H9 (cell line): ENCODE measurements at regions not wholly inside any gene's neighbourhood (a gene's known extent, or its start where the extent isn't known, plus 50 kb on each side); places are given as distances from the start of the nearest gene placed in this dataset.

Experiments
- DNase-seq: peaks from one replicate; pipeline ENCODE4 v3.0.0-alpha.2; 2017
- H2AFZ ChIP-seq: one replicate; pipeline ENCODE4 v1.6.1; 2013; ENCODE audit warnings: mild to moderate bottlenecking, low read length, control low read depth, moderate library complexity
- H2AK5ac ChIP-seq: 2 replicates; pipeline ENCODE4 v1.6.1; 2013; ENCODE audit warnings: low read length, control low read depth, mixed read lengths; ENCODE audit not compliant: insufficient read length
- H2BK120ac ChIP-seq: one replicate; pipeline ENCODE4 v1.6.1; 2013; ENCODE audit warnings: low read depth, mild to moderate bottlenecking, low read length, control low read depth, inconsistent platforms; ENCODE audit not compliant: poor library complexity, severe bottlenecking
- H2BK12ac ChIP-seq: 2 replicates; pipeline ENCODE4 v1.6.1; 2013; ENCODE audit warnings: low read length, control low read depth, mixed read lengths, low read depth; ENCODE audit not compliant: insufficient read length
- H2BK15ac ChIP-seq: 2 replicates; pipeline ENCODE4 v1.6.1; 2013; ENCODE audit warnings: low read depth, low read length, control low read depth
- H2BK20ac ChIP-seq: one replicate; pipeline ENCODE4 v1.6.1; 2013; ENCODE audit warnings: low read depth, mild to moderate bottlenecking, low read length, control low read depth, inconsistent platforms; ENCODE audit not compliant: poor library complexity, severe bottlenecking
- H2BK5ac ChIP-seq: 2 replicates; pipeline ENCODE4 v1.6.1; 2013; ENCODE audit warnings: low read length, control low read depth, mixed read lengths; ENCODE audit not compliant: insufficient read length
- H3K14ac ChIP-seq: 2 replicates; pipeline ENCODE4 v1.6.1; 2013; ENCODE audit warnings: low read length, control low read depth; ENCODE audit not compliant: insufficient read depth
- H3K18ac ChIP-seq: 2 replicates; pipeline ENCODE4 v1.6.1; 2013; ENCODE audit warnings: low read depth, mild to moderate bottlenecking, mixed read lengths, low read length, control low read depth; ENCODE audit not compliant: insufficient read length
- H3K23ac ChIP-seq: 2 replicates; pipeline ENCODE4 v1.6.1; 2013; ENCODE audit warnings: low read length, control low read depth, mixed read lengths, low read depth; ENCODE audit not compliant: insufficient read length
- H3K23me2 ChIP-seq: 2 replicates; pipeline ENCODE4 v1.6.1; 2013; ENCODE audit warnings: low read depth, mild to moderate bottlenecking, mixed read lengths, low read length, control low read depth; ENCODE audit not compliant: insufficient read length, poor library complexity, severe bottlenecking
- H3K27ac ChIP-seq: 2 replicates; pipeline ENCODE4 v1.5.1; 2013; ENCODE audit warnings: low read length, control low read depth, mixed read lengths, low read depth; ENCODE audit not compliant: insufficient read length
- H3K27me3 ChIP-seq: 2 replicates; pipeline ENCODE4 v1.6.1; 2013; ENCODE audit warnings: low read length, control low read depth, inconsistent platforms; ENCODE audit not compliant: insufficient read depth
- H3K4ac ChIP-seq: 2 replicates; pipeline ENCODE4 v1.6.1; 2013; ENCODE audit warnings: low read depth, mild to moderate bottlenecking, control low read depth, inconsistent platforms, low read length, moderate library complexity
- H3K4me1 ChIP-seq: 2 replicates; pipeline ENCODE4 v1.6.1; 2013; ENCODE audit warnings: low read length, control low read depth, inconsistent platforms; ENCODE audit not compliant: insufficient read depth
- H3K4me2 ChIP-seq: 2 replicates; pipeline ENCODE4 v1.6.1; 2013; ENCODE audit warnings: low read length, control low read depth, mixed read lengths; ENCODE audit not compliant: insufficient read length, insufficient read depth
- H3K56ac ChIP-seq: 2 replicates; pipeline ENCODE4 v1.6.1; 2013; ENCODE audit warnings: low read depth, mild to moderate bottlenecking, mixed read lengths, low read length, control low read depth; ENCODE audit not compliant: insufficient read length
- H3K79me1 ChIP-seq: 2 replicates; pipeline ENCODE4 v1.6.1; 2013; ENCODE audit warnings: low read depth, mild to moderate bottlenecking, moderate library complexity, low read length, control low read depth, inconsistent platforms; ENCODE audit not compliant: insufficient read depth, poor library complexity, severe bottlenecking
- H3K79me2 ChIP-seq: 2 replicates; pipeline ENCODE4 v1.6.1; 2013; ENCODE audit warnings: low read length, control low read depth, inconsistent platforms; ENCODE audit not compliant: insufficient read depth
- H3K9ac ChIP-seq: 2 replicates; pipeline ENCODE4 v1.6.1; 2013; ENCODE audit warnings: low read length, control low read depth, mixed read lengths; ENCODE audit not compliant: insufficient read length; ENCODE audit errors: extremely low read depth
- H3K9me3 ChIP-seq: one replicate; pipeline ENCODE4 v1.6.1; 2013; ENCODE audit warnings: low read depth, low read length, inconsistent platforms; ENCODE audit not compliant: control insufficient read depth
- H3T11ph ChIP-seq: one replicate; pipeline ENCODE4 v1.6.1; 2013; ENCODE audit warnings: mild to moderate bottlenecking, low read length, control low read depth, inconsistent platforms
- H4K20me1 ChIP-seq: one replicate; pipeline ENCODE4 v1.6.1; 2013; ENCODE audit not compliant: control insufficient read depth, insufficient read length, insufficient read depth
- H4K5ac ChIP-seq: 2 replicates; pipeline ENCODE4 v1.6.1; 2013; ENCODE audit warnings: low read depth, mild to moderate bottlenecking, mixed read lengths, low read length, control low read depth; ENCODE audit not compliant: insufficient read length
- H4K8ac ChIP-seq: replicated peaks from 2 replicates; pipeline ENCODE4 v1.6.1; 2013; ENCODE audit warnings: low read length, control low read depth, mixed read lengths, low read depth; ENCODE audit not compliant: insufficient read length
- H4K91ac ChIP-seq: 2 replicates; pipeline ENCODE4 v1.6.1; 2013; ENCODE audit warnings: low read depth, mild to moderate bottlenecking, moderate library complexity, mixed read lengths, low read length, control low read depth; ENCODE audit not compliant: insufficient read length
- H3K27ac Mint-ChIP-seq, 3 experiments: 2 replicates in 2 of 3; 3 replicates in 1 of 3; pipeline ENCODE4 v1.8.0; 2020 to 2021; ENCODE audit warnings: mixed read lengths in 3 of 3, mild to moderate bottlenecking in 1 of 3, moderate library complexity in 1 of 3
- H3K27me3 Mint-ChIP-seq: 2 replicates; pipeline ENCODE4 v1.8.0; 2021; ENCODE audit warnings: low read depth, mild to moderate bottlenecking, moderate library complexity, mixed read lengths
- H3K36me3 Mint-ChIP-seq, 3 experiments: 2 replicates in 2 of 3; 3 replicates in 1 of 3; pipeline ENCODE4 v1.8.0; 2020 to 2021; ENCODE audit warnings: low read depth in 3 of 3, mixed read lengths in 3 of 3; ENCODE audit not compliant: insufficient read depth in 1 of 3
- H3K4me1 Mint-ChIP-seq, 2 experiments: 2 replicates each; pipeline ENCODE4 v1.8.0; 2020; ENCODE audit warnings: mixed read lengths in 2 of 2
- H3K4me3 Mint-ChIP-seq, 2 experiments: 2 replicates in 1 of 2; 3 replicates in 1 of 2; pipeline ENCODE4 v1.8.0; 2020 to 2021; ENCODE audit warnings: mild to moderate bottlenecking in 2 of 2, mixed read lengths in 2 of 2, moderate library complexity in 1 of 2
- H3K9me3 Mint-ChIP-seq, 2 experiments: 2 replicates in 1 of 2; 3 replicates in 1 of 2; pipeline ENCODE4 v1.8.0; 2020; ENCODE audit warnings: mild to moderate bottlenecking in 2 of 2, mixed read lengths in 2 of 2, moderate library complexity in 1 of 2
- WGBS: extraction: QIAGEN DNeasy Blood & Tissue Kit; methylation state at CpG from one replicate; pipeline ENCODE4 v1.1.7; 2013; ENCODE audit warnings: missing lambda C conversion rate, low lambda C conversion rate, mixed read lengths; ENCODE audit not compliant: insufficient read length; ENCODE audit errors: extremely low coverage; 5-methylcytosine and 5-hydroxymethylcytosine counted together
- TF ChIP-seq, protein P1 (sequence below): fragments of 200-600 bp; sonication (generic); conservative IDR thresholded peaks from 3 replicates; pipeline ENCODE4 v1.8.0; 2021; ENCODE audit warnings: antibody characterized with exemption, mild to moderate bottlenecking

DNA sequence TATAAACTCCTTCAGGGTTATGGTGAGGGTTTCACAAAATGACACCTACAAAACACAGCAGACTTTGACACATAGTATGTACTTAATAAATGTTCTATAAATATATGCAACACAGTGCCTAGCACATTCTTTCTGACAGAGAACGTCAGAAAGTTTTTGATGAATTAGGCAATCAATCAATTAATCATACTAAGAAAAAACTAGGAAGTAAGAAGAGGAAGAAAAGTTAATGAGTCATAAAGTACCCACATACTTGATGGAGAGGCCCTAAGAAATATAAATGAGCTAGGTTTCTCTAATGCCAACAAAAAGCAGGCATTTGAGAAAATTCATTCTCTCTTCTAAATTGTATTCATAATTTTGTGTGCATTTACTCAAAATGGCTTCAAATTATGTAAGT, 192.7 kb upstream of the VWC2 start:
- H3K27ac Mint-ChIP-seq, result no peak overlapping the region
- Histone ChIP-seq H4K91ac (no peak overlapping the region), H3K27ac (no peak overlapping the region), H4K5ac (no peak overlapping the region), H3K9ac (no peak overlapping the region), H2BK5ac (no peak overlapping the region), H3K9me3 (no peaks in the 10 kb centered on the region), H2AFZ (no peak overlapping the region), H3K27me3 (no peaks in the 10 kb centered on the region), H4K20me1 (no peaks in the 10 kb centered on the region), H3K23me2 (no peaks in the 10 kb centered on the region), H3K79me1 (no peaks in the 10 kb centered on the region), H3K56ac (no peak overlapping the region), H3K4ac (no peak overlapping the region), H4K8ac (no peak overlapping the region), H3K4me1 (no peaks in the 10 kb centered on the region), H3T11ph (no peak overlapping the region), H3K14ac (no peak overlapping the region), H2BK12ac (no peak overlapping the region), H3K4me2 (no peak overlapping the region), H2BK20ac (no peak overlapping the region), H3K18ac (no peak overlapping the region), H2BK120ac (no peak overlapping the region), H3K79me2 (no peaks in the 10 kb centered on the region), H2AK5ac (no peak overlapping the region), H2BK15ac (no peak overlapping the region), H3K23ac (no peak overlapping the region)
- no peaks in the 10 kb centered on the region for H3K36me3 Mint-ChIP-seq
- TF ChIP-seq, protein P1, sequence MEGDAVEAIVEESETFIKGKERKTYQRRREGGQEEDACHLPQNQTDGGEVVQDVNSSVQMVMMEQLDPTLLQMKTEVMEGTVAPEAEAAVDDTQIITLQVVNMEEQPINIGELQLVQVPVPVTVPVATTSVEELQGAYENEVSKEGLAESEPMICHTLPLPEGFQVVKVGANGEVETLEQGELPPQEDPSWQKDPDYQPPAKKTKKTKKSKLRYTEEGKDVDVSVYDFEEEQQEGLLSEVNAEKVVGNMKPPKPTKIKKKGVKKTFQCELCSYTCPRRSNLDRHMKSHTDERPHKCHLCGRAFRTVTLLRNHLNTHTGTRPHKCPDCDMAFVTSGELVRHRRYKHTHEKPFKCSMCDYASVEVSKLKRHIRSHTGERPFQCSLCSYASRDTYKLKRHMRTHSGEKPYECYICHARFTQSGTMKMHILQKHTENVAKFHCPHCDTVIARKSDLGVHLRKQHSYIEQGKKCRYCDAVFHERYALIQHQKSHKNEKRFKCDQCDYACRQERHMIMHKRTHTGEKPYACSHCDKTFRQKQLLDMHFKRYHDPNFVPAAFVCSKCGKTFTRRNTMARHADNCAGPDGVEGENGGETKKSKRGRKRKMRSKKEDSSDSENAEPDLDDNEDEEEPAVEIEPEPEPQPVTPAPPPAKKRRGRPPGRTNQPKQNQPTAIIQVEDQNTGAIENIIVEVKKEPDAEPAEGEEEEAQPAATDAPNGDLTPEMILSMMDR, result no peak
- WGBS, result no CpG with 5 or more reads among the region's 1 CpG
- no peaks in the 10 kb centered on the region for H3K4me1 Mint-ChIP-seq
- no peaks in the 10 kb centered on the region for H3K27me3 Mint-ChIP-seq
- no peak for DNase-seq
- no peaks in the 10 kb centered on the region for H3K9me3 Mint-ChIP-seq
- H3K4me3 Mint-ChIP-seq, result no peak overlapping the region
